ENCODE measurements at regions not wholly inside any gene's neighbourhood (a gene's known extent, or its start where the extent isn't known, plus 50 kb on each side); places are given as distances from the start of the nearest gene placed in this dataset.
"Not testable (repeated sequence)": the region's sequence is repeated elsewhere in the genome, so short reads cannot be mapped to it uniquely, and the experiment has no call there.

- DNase-seq (ENCODE audit: low read depth in 1 of 2, low spot score in 1 of 2), result no peak
These were observed 322.4 kb upstream of the DCN start for GRCh38 chr12:91505006-91505405.

GRCh38 chr12:91502208-91502607 lies 319.6 kb upstream of the DCN start:
- no peak for DNase-seq (ENCODE audit: low read depth in 1 of 2, low spot score in 1 of 2)

GRCh38 chr12:91496337-91496736 lies 313.7 kb upstream of the DCN start:
- no peak for DNase-seq (ENCODE audit: low read depth in 1 of 2, low spot score in 1 of 2)

- DNase-seq (ENCODE audit: low read depth in 1 of 2, low spot score in 1 of 2), result no peak
These were observed 310.7 kb upstream of the DCN start for GRCh38 chr12:91493308-91493707.

GRCh38 chr12:91492648-91493047 lies 310.0 kb upstream of the DCN start:
- no peak for DNase-seq (ENCODE audit: low read depth in 1 of 2, low spot score in 1 of 2)

GRCh38 chr12:91490667-91491311 lies 308.2 kb upstream of the DCN start:
- DNase-seq (ENCODE audit: low read depth in 1 of 2, low spot score in 1 of 2), result no peak

GRCh38 chr12:91483471-91483985 lies 300.9 kb upstream of the DCN start:
- no peak for DNase-seq (ENCODE audit: low read depth in 1 of 2, low spot score in 1 of 2)

- DNase-seq (ENCODE audit: low read depth in 1 of 2, low spot score in 1 of 2), result no peak
These were observed 299.6 kb upstream of the DCN start for GRCh38 chr12:91482231-91482630.

GRCh38 chr12:91478500-91478899 lies 295.9 kb upstream of the DCN start:
- no peak for DNase-seq (ENCODE audit: low read depth in 1 of 2, low spot score in 1 of 2)

GRCh38 chr12:91467686-91468085 lies 285.1 kb upstream of the DCN start:
- no peak for DNase-seq (ENCODE audit: low read depth in 1 of 2, low spot score in 1 of 2)

- no peak for DNase-seq (ENCODE audit: low read depth in 1 of 2, low spot score in 1 of 2)
These were observed 278.4 kb upstream of the DCN start for GRCh38 chr12:91461061-91461460.

GRCh38 chr12:91460469-91460868 lies 277.9 kb upstream of the DCN start:
- no peak for DNase-seq (ENCODE audit: low read depth in 1 of 2, low spot score in 1 of 2)

GRCh38 chr12:91455321-91455720 lies 272.7 kb upstream of the DCN start:
- DNase-seq (ENCODE audit: low read depth in 1 of 2, low spot score in 1 of 2), result no peak

GRCh38 chr12:91454179-91454578 lies 271.6 kb upstream of the DCN start:
- DNase-seq (ENCODE audit: low read depth in 1 of 2, low spot score in 1 of 2), result no peak

GRCh38 chr12:91452464-91452863 lies 269.8 kb upstream of the DCN start:
- DNase-seq (ENCODE audit: low read depth in 1 of 2, low spot score in 1 of 2), result not testable (repeated sequence)

- no peak for DNase-seq (ENCODE audit: low read depth in 1 of 2, low spot score in 1 of 2)
These were observed 259.7 kb upstream of the DCN start for GRCh38 chr12:91441993-91442952.

- DNase-seq (ENCODE audit: low read depth in 1 of 2, low spot score in 1 of 2), result no peak
These were observed 258.6 kb upstream of the DCN start for GRCh38 chr12:91441246-91441645.

GRCh38 chr12:91434081-91434480 lies 251.5 kb upstream of the DCN start:
- no peak for DNase-seq (ENCODE audit: low read depth in 1 of 2, low spot score in 1 of 2)

GRCh38 chr12:91432755-91433154 lies 250.1 kb upstream of the DCN start:
- DNase-seq (ENCODE audit: low read depth in 1 of 2, low spot score in 1 of 2), result no peak

GRCh38 chr12:91432089-91432488 lies 249.5 kb upstream of the DCN start:
- no peak for DNase-seq (ENCODE audit: low read depth in 1 of 2, low spot score in 1 of 2)

GRCh38 chr12:91424506-91424905 lies 241.9 kb upstream of the DCN start:
- DNase-seq (ENCODE audit: low read depth in 1 of 2, low spot score in 1 of 2), result no peak

GRCh38 chr12:91423693-91424050 lies 241.1 kb upstream of the DCN start:
- no peak for DNase-seq (ENCODE audit: low read depth in 1 of 2, low spot score in 1 of 2)
